ENCODE measurements at regions not wholly inside any gene's neighbourhood (a gene's known extent, or its start where the extent isn't known, plus 50 kb on each side); places are given as distances from the start of the nearest gene placed in this dataset.

- H3K4me2 ChIP-seq (ENCODE audit: low read depth, low read length) = no peak overlapping the region
- in situ Hi-C loops (cut with MboI; ENCODE audit: low sequenced_read_pairs) (no loop called here), intact Hi-C loops (cut with micrococcal nuclease) (no loop called here), dilution Hi-C loops (cut with HindIII; ENCODE audit: low sequenced_read_pairs, unreplicated experiment) (no loop called here)
- no peak overlapping the region for H3K9ac ChIP-seq (ENCODE audit: low read depth, low read length)
- H3K56ac ChIP-seq (ENCODE audit: extremely low read depth, insufficient read depth, low read length) = no peak overlapping the region
- no TSS peak for BruUV-seq (replicated peaks)
- no peaks in the 10 kb centered on the region for H3K79me1 ChIP-seq (ENCODE audit: low read depth in 1 of 2, low read length in 2 of 2)
- H3K23ac ChIP-seq (ENCODE audit: low read depth, low read length) = no peak overlapping the region
- H3K27me3 ChIP-seq (ENCODE audit: control insufficient read depth, insufficient read depth, low read length) = peaks cover 2% of the 10 kb centered on the region; the same call in 1 of the 2 replicates
- H2BK5ac ChIP-seq (ENCODE audit: low read depth, low read length, poor library complexity, severe bottlenecking) = no peak overlapping the region
- TF ChIP-seq ELK1 (IDR thresholded peaks at IDR 0.05; ENCODE audit: borderline replicate concordance, low read depth, low read length) (no peak), NFE2L2 (IDR thresholded peaks at IDR 0.05; ENCODE audit: low read depth, low read length) (no peak), USF2 (IDR thresholded peaks at IDR 0.05; ENCODE audit: low read depth, low read length) (no peak), SMC3 (IDR thresholded peaks at IDR 0.05; ENCODE audit: low read depth, low read length) (no peak), MXI1 (IDR thresholded peaks at IDR 0.05; ENCODE audit: borderline replicate concordance, low read depth, low read length) (no peak), CTCF (conservative IDR thresholded peaks at IDR 0.05; ENCODE audit: low read depth, low read length) (no peak), MAZ (IDR thresholded peaks at IDR 0.05; ENCODE audit: borderline replicate concordance, low read depth, low read length) (no peak), CHD1 (IDR thresholded peaks at IDR 0.05; ENCODE audit: low read depth, low read length) (no peak), MAFK (IDR thresholded peaks at IDR 0.05; ENCODE audit: low read depth, low read length) (no peak), RFX5 (IDR thresholded peaks at IDR 0.05; ENCODE audit: low read depth, low read length) (no peak)
- no peaks in the 10 kb centered on the region for H4K20me1 ChIP-seq (ENCODE audit: insufficient read depth, low read length)
- no peak overlapping the region for H2AK9ac ChIP-seq (replicated peaks; ENCODE audit: low read depth, low read length, poor library complexity)
- no peak overlapping the region for H3K18ac ChIP-seq (ENCODE audit: low read depth, low read length)
- no peak overlapping the region for H2AK5ac ChIP-seq (ENCODE audit: low read depth, low read length)
- H4K8ac ChIP-seq (ENCODE audit: low read depth in 2 of 2, low read length in 2 of 2) = no peak overlapping the region
- H4K91ac ChIP-seq (ENCODE audit: insufficient read depth, low read depth, low read length) = no peak overlapping the region
- no peak overlapping the region for H3K4me3 ChIP-seq (ENCODE audit: insufficient read depth, low read depth, low read length)
- ChIA-PET POLR2A (ENCODE audit: unreplicated experiment) (no interaction called here), CTCF (no interaction called here)
- DNase-seq = peak; percentile 43
- no peaks in the 10 kb centered on the region for H3K36me3 ChIP-seq (ENCODE audit: control insufficient read depth, insufficient read depth, low read length)
- H2BK20ac ChIP-seq (ENCODE audit: low read depth, low read length) = no peak overlapping the region
- peak; percentile 35 for ATAC-seq (ENCODE audit: low read depth)
- no peaks in the 10 kb centered on the region for H3K9me3 ChIP-seq (ENCODE audit: control insufficient read depth, insufficient read depth, low read length)
- H3K4me1 ChIP-seq (ENCODE audit: control insufficient read depth, insufficient read depth, low read length) = peaks cover 5% of the 10 kb centered on the region; the same call in 1 of the 2 replicates
- WGBS, 2 experiments (ENCODE audit: extremely low coverage in 2 of 2, insufficient read length in 1 of 2) = no CpG with 5 or more reads among the region's 3 CpGs
- H4K5ac ChIP-seq (ENCODE audit: low read depth, low read length) = no peak overlapping the region
- no peak overlapping the region for H3K4ac ChIP-seq (ENCODE audit: low read depth, low read length)
- H2BK15ac ChIP-seq (ENCODE audit: low read depth, low read length) = no peak overlapping the region
- H3K9me1 ChIP-seq (ENCODE audit: insufficient read depth, low read length) = no peaks in the 10 kb centered on the region
- no peak overlapping the region for H3K27ac ChIP-seq (ENCODE audit: insufficient read depth, low read length)
- no peak overlapping the region for H2AFZ ChIP-seq (replicated peaks; ENCODE audit: low read length, poor library complexity)
- H3K14ac ChIP-seq (replicated peaks; ENCODE audit: low read depth, low read length) = 0 out of 2 replicates have a peak overlapping the region, but pooled peaks have one; percentile 57
- H2BK120ac ChIP-seq (ENCODE audit: low read depth, low read length) = no peak overlapping the region
These were observed 383.7 kb downstream of the ZNF521 start for GRCh38 chr18:24968238-24968775.
